H1 (cell line): ENCODE measurements at regions not wholly inside any gene's neighbourhood (a gene's known extent, or its start where the extent isn't known, plus 50 kb on each side); places are given as distances from the start of the nearest gene placed in this dataset.

Experiments used
- CTCF ChIA-PET: fragments of 300-600 bp; sonication (Branson Sonifier 250); formaldehyde crosslinking; loops from one replicate; lab custom pipeline; 2021; ENCODE audit not compliant: partially characterized antibody; lab: Charles Lee
- POLR2A ChIA-PET: fragments of 300-600 bp; sonication (Branson Sonifier 250); formaldehyde crosslinking; loops from one replicate; lab custom pipeline; 2021; ENCODE audit warnings: inconsistent platforms; ENCODE audit not compliant: partially characterized antibody; lab: Charles Lee
- DNase-seq, 2 experiments: peaks; one replicate each; pipeline versions ENCODE4 v3.0.0 to v3.0.0-alpha.2; 2010 to 2022; ENCODE audit warnings: low spot score in 2 of 2, low read depth in 1 of 2, mixed read lengths in 1 of 2
- FAIRE-seq: peaks from 2 replicates; lab custom pipeline; 2011; peaks lifted over from hg19 to GRCh38; lab: Jason Lieb, UNC
- H2AFZ ChIP-seq: 2 replicates; pipeline ENCODE4 v1.8.1; 2012; ENCODE audit warnings: low read length, inconsistent platforms
- H2AK5ac ChIP-seq: 2 replicates; pipeline ENCODE4 v1.6.1; 2013; ENCODE audit warnings: low read depth, low read length
- H2BK120ac ChIP-seq: replicated peaks from 2 replicates; pipeline ENCODE3; 2013; ENCODE audit warnings: low read depth, low read length, inconsistent platforms
- H2BK12ac ChIP-seq: 2 replicates; pipeline ENCODE4 v1.6.1; 2013; ENCODE audit warnings: low read depth, low read length
- H2BK15ac ChIP-seq: 2 replicates; pipeline ENCODE4 v1.6.1; 2013; ENCODE audit warnings: low read length
- H2BK20ac ChIP-seq: 2 replicates; pipeline ENCODE4 v1.6.1; 2013; ENCODE audit warnings: low read length
- H2BK5ac ChIP-seq: 2 replicates; pipeline ENCODE4 v1.6.1; 2013; ENCODE audit warnings: low read depth, low read length
- H3K14ac ChIP-seq: 2 replicates; pipeline ENCODE4 v1.6.1; 2013; ENCODE audit warnings: inconsistent platforms; ENCODE audit not compliant: insufficient read length
- H3K18ac ChIP-seq: 2 replicates; pipeline ENCODE4 v1.6.1; 2013; ENCODE audit warnings: low read length; ENCODE audit errors: extremely low read depth
- H3K23ac ChIP-seq: 2 replicates; pipeline ENCODE4 v1.6.1; 2013; ENCODE audit warnings: inconsistent platforms; ENCODE audit not compliant: insufficient read length
- H3K23me2 ChIP-seq: 2 replicates; pipeline ENCODE4 v1.6.1; 2013; ENCODE audit warnings: low read depth, low read length
- H3K27ac ChIP-seq: 2 replicates; pipeline ENCODE4 v1.6.1; 2011; ENCODE audit warnings: low read depth, low read length, inconsistent platforms
- H3K27me3 ChIP-seq, 4 experiments: replicated peaks in 1 of 4; 1 replicate in 1 of 4; 2 replicates in 3 of 4; pipeline versions ENCODE4 v1.6.1 to v1.8.1; 2011 to 2013; ENCODE audit warnings: low read length in 3 of 4, mild to moderate bottlenecking in 3 of 4, inconsistent platforms in 2 of 4, mixed read lengths in 2 of 4, moderate library complexity in 1 of 4; ENCODE audit not compliant: control insufficient read depth in 3 of 4, insufficient read depth in 3 of 4; ENCODE audit errors: extremely low read depth in 1 of 4
- H3K36me3 ChIP-seq, 4 experiments: 2 replicates each; pipeline versions ENCODE4 v1.6.1 to v1.8.1; 2011 to 2013; ENCODE audit warnings: mild to moderate bottlenecking in 4 of 4, low read length in 3 of 4, moderate library complexity in 2 of 4, control low read depth in 1 of 4, inconsistent platforms in 1 of 4; ENCODE audit not compliant: insufficient read depth in 4 of 4, control insufficient read depth in 2 of 4
- H3K4ac ChIP-seq: replicated peaks from 2 replicates; pipeline ENCODE3; 2013; ENCODE audit warnings: low read length, low read depth, mixed read lengths, inconsistent platforms; ENCODE audit not compliant: insufficient read length
- H3K4me1 ChIP-seq, 4 experiments: replicated peaks in 1 of 4; 1 replicate in 1 of 4; 2 replicates in 3 of 4; pipeline versions ENCODE4 v1.6.1 to v1.8.1; 2011 to 2013; ENCODE audit warnings: low read length in 3 of 4, inconsistent platforms in 2 of 4, mixed read lengths in 1 of 4; ENCODE audit not compliant: insufficient read depth in 4 of 4, control insufficient read depth in 3 of 4
- H3K4me2 ChIP-seq, 2 experiments: 2 replicates each; pipeline versions ENCODE4 v1.6.1 to v1.8.1; 2011 to 2013; ENCODE audit warnings: low read depth in 2 of 2, low read length in 2 of 2, control low read depth in 1 of 2, inconsistent platforms in 1 of 2, mild to moderate bottlenecking in 1 of 2; ENCODE audit not compliant: insufficient read depth in 1 of 2
- H3K4me3 ChIP-seq, 4 experiments: fragments of 200-600, 300-600 bp in 1 of 4; sonication (generic), shearing (Covaris generic), sonication (Bioruptor Twin) in 1 of 4; 2 replicates each; pipeline versions ENCODE4 v1.5.1 to v1.8.1; 2011 to 2016; ENCODE audit warnings: low read length in 4 of 4, low read depth in 3 of 4, control low read depth in 2 of 4, inconsistent platforms in 2 of 4, mild to moderate bottlenecking in 2 of 4, mixed read lengths in 1 of 4, moderate library complexity in 1 of 4; ENCODE audit not compliant: insufficient read depth in 2 of 4; ENCODE audit errors: extremely low read depth in 1 of 4
- H3K56ac ChIP-seq: replicated peaks from 2 replicates; pipeline ENCODE3; 2013; ENCODE audit warnings: low read depth, mild to moderate bottlenecking, mixed read lengths, low read length, inconsistent platforms; ENCODE audit not compliant: insufficient read length
- H3K79me1 ChIP-seq: 2 replicates; pipeline ENCODE4 v1.6.1; 2013; ENCODE audit warnings: low read depth, low read length, control low read depth
- H3K79me2 ChIP-seq, 2 experiments: 2 replicates each; pipeline versions ENCODE4 v1.6.1 to v1.8.1; 2012 to 2013; ENCODE audit warnings: low read length in 2 of 2, mild to moderate bottlenecking in 2 of 2, inconsistent platforms in 1 of 2; ENCODE audit not compliant: insufficient read depth in 2 of 2, control insufficient read depth in 1 of 2
- H3K9ac ChIP-seq, 4 experiments: replicated peaks in 1 of 4; 1 replicate in 1 of 4; 2 replicates in 3 of 4; pipeline versions ENCODE4 v1.6.1 to v1.8.1; 2011 to 2013; ENCODE audit warnings: low read depth in 3 of 4, low read length in 3 of 4, control low read depth in 2 of 4, mild to moderate bottlenecking in 2 of 4, moderate library complexity in 2 of 4, inconsistent platforms in 1 of 4; ENCODE audit errors: extremely low read depth in 1 of 4
- H3K9me3 ChIP-seq, 2 experiments: 2 replicates each; pipeline versions ENCODE4 v1.6.1 to v1.8.1; 2012 to 2013; ENCODE audit warnings: mild to moderate bottlenecking in 2 of 2, moderate library complexity in 2 of 2, control low read depth in 1 of 2, inconsistent platforms in 1 of 2, low read depth in 1 of 2, low read length in 1 of 2, mixed read lengths in 1 of 2; ENCODE audit not compliant: insufficient read depth in 2 of 2
- H4K20me1 ChIP-seq, 2 experiments: replicated peaks in 1 of 2; 2 replicates each; pipeline versions ENCODE3 to v1.8.1; 2011 to 2013; ENCODE audit warnings: inconsistent platforms in 2 of 2, low read length in 2 of 2, mild to moderate bottlenecking in 1 of 2; ENCODE audit not compliant: insufficient read depth in 2 of 2, control insufficient read depth in 1 of 2
- H4K5ac ChIP-seq: 2 replicates; pipeline ENCODE4 v1.6.1; 2013; ENCODE audit warnings: low read length, low read depth, mixed read lengths, inconsistent platforms; ENCODE audit not compliant: insufficient read length
- H4K8ac ChIP-seq: 2 replicates; pipeline ENCODE4 v1.8.0; 2013; ENCODE audit warnings: mild to moderate bottlenecking, moderate library complexity, low read length, inconsistent platforms; ENCODE audit not compliant: insufficient read depth; ENCODE audit errors: extremely low read depth
- H4K91ac ChIP-seq: replicated peaks from 2 replicates; pipeline ENCODE3; 2013; ENCODE audit warnings: low read length, mixed read lengths, inconsistent platforms; ENCODE audit not compliant: insufficient read length
- ATF2 ChIP-seq: IDR thresholded peaks from 2 replicates; pipeline ENCODE4 v1.6.1; 2012; ENCODE audit warnings: low read length, inconsistent platforms
- CHD2 ChIP-seq: IDR thresholded peaks from 2 replicates; pipeline ENCODE4 v1.6.1; 2012; ENCODE audit warnings: low read length, improper control_type of control experiment
- HDAC2 ChIP-seq, 2 experiments: fragments of 300-600 bp in 1 of 2; sonication (generic) in 1 of 2; IDR thresholded peaks; 2 replicates each; pipeline ENCODE4 v1.6.1; 2011 to 2012; ENCODE audit warnings: low read depth in 2 of 2, low read length in 2 of 2, mild to moderate bottlenecking in 2 of 2, moderate library complexity in 2 of 2, borderline replicate concordance in 1 of 2, inconsistent platforms in 1 of 2
- HDAC6 ChIP-seq: IDR thresholded peaks from one replicate; pipeline ENCODE4 v1.7.1; 2012; ENCODE audit warnings: low read depth, mild to moderate bottlenecking, inconsistent platforms, low read length, moderate library complexity
- KDM4A ChIP-seq: IDR thresholded peaks from one replicate; pipeline ENCODE4 v1.7.1; 2012; ENCODE audit warnings: low read depth, mild to moderate bottlenecking, moderate library complexity, low read length, inconsistent platforms; ENCODE audit not compliant: severe bottlenecking
- POLR2A ChIP-seq, 2 experiments: IDR thresholded peaks; 1 replicate in 1 of 2; 2 replicates in 1 of 2; pipeline ENCODE4 v1.6.1; 2011; ENCODE audit warnings: low read depth in 2 of 2, low read length in 2 of 2, mild to moderate bottlenecking in 2 of 2; ENCODE audit errors: control extremely low read depth in 1 of 2
- RBBP5 ChIP-seq: IDR thresholded peaks from 2 replicates; pipeline ENCODE4 v1.7.1; 2012; ENCODE audit warnings: low read depth, mild to moderate bottlenecking, inconsistent platforms, low read length, moderate library complexity, borderline replicate concordance
- RFX5 ChIP-seq: IDR thresholded peaks from 2 replicates; pipeline ENCODE4 v1.6.1; 2011; ENCODE audit warnings: low read depth, low read length, improper control_type of control experiment, borderline replicate concordance
- TAF1 ChIP-seq: IDR thresholded peaks from 2 replicates; pipeline ENCODE4 v1.6.1; 2011; ENCODE audit warnings: mild to moderate bottlenecking, low read depth, low read length
- WGBS, 2 experiments: shearing (Covaris generic) in 1 of 2; methylation state at CpG; one replicate each; pipeline versions ENCODE4 v1.1.6 to v1.1.7; 2013 to 2015; ENCODE audit warnings: low lambda C conversion rate in 2 of 2, mixed read lengths in 2 of 2, inconsistent platforms in 1 of 2, low coverage in 1 of 2, missing lambda C conversion rate in 1 of 2; ENCODE audit not compliant: insufficient replicate concordance in 2 of 2, insufficient coverage in 1 of 2, insufficient read length in 1 of 2; ENCODE audit errors: extremely low coverage in 1 of 2, missing lambda C conversion rate in 1 of 2; 5-methylcytosine and 5-hydroxymethylcytosine counted together
- TF ChIP-seq, protein P1 (sequence below), 3 experiments: IDR thresholded peaks; 1 replicate in 2 of 3; 2 replicates in 1 of 3; pipeline versions ENCODE4 v1.5.1 to v1.6.1; 2011; ENCODE audit warnings: low read length in 3 of 3, mild to moderate bottlenecking in 3 of 3, inconsistent platforms in 2 of 3, low read depth in 1 of 3, moderate library complexity in 1 of 3; ENCODE audit not compliant: insufficient read depth in 1 of 3; ENCODE audit errors: control extremely low read depth in 1 of 3

DNA sequence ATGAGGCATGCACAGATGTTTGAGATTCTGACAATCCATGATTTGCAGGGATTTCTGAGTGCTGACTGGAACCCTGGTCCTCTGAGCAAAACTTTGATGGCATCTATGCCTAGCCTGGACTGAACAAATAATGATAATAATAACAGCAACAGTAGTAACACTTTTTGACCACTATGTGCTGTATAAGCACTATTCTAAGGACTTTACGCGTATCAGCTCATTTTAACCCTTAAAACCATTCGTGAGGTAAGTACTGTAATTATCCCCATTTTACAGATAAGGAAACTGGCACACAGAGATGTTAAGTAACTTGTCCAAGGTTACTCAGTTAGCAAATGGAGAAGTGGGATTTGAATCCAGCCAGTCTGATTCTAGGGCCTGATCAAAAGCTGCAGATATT, 168.4 kb downstream of the C11orf91 start:
- no peak for DNase-seq
- no peak overlapping the region for H2AFZ ChIP-seq
- no peak overlapping the region for H3K27ac ChIP-seq
- H2BK20ac ChIP-seq = no peak overlapping the region
- no peak overlapping the region for H2BK12ac ChIP-seq
- H2BK5ac ChIP-seq = no peak overlapping the region
- no peak overlapping the region for H3K4me2 ChIP-seq
- peaks cover 3 to 10% of the 10 kb centered on the region in 2 experiments; a peak in 1 of 4 replicates for H3K9me3 ChIP-seq
- ChIA-PET CTCF (interaction anchor here (0.6 to 1.7 kb wide), 5 partner anchors 151 to 269 kb away, joined by 4 to 6 read pairs (median 4); no protein-coding TSS in a partner anchor), POLR2A (no interaction called here)
- H3K79me1 ChIP-seq = no peaks in the 10 kb centered on the region
- no peak overlapping the region for H3K56ac ChIP-seq
- H2BK120ac ChIP-seq = no peak overlapping the region
- no peak overlapping the region for H3K14ac ChIP-seq
- H3K9ac ChIP-seq = no peak overlapping the region
- H4K5ac ChIP-seq = no peak overlapping the region
- no peaks in the 10 kb centered on the region for H3K36me3 ChIP-seq
- no peaks in the 10 kb centered on the region for H4K20me1 ChIP-seq
- H3K27me3 ChIP-seq = no peaks in the 10 kb centered on the region
- no peak overlapping the region for H3K18ac ChIP-seq
- WGBS, 2 experiments = 96% methylated on average over 3 of the region's 3 CpGs; no CpG with 5 or more reads in 1 of the 2 experiments
- H3K23ac ChIP-seq = no peak overlapping the region
- no peaks in the 10 kb centered on the region for H3K79me2 ChIP-seq
- H3K4me3 ChIP-seq = no peak overlapping the region
- no peak overlapping the region for H4K8ac ChIP-seq
- H3K4me1 ChIP-seq = no peaks in the 10 kb centered on the region
- H4K91ac ChIP-seq = no peak overlapping the region
- no peak overlapping the region for H2AK5ac ChIP-seq
- H3K4ac ChIP-seq = no peak overlapping the region
- FAIRE-seq = no peak
- H2BK15ac ChIP-seq = no peak overlapping the region
- no peaks in the 10 kb centered on the region for H3K23me2 ChIP-seq
- no peak for TF ChIP-seq HDAC6
- no peak for TF ChIP-seq CHD2
- TF ChIP-seq KDM4A = no peak
- no peak for TF ChIP-seq RFX5
- TF ChIP-seq HDAC2 (IDR thresholded peaks at IDR 0.05; ENCODE audit: borderline replicate concordance in 1 of 2, low read depth in 2 of 2, low read length in 2 of 2) = no peak
- no peak for TF ChIP-seq POLR2A (IDR thresholded peaks at IDR 0.05; ENCODE audit: control extremely low read depth in 1 of 2, low read depth in 2 of 2, low read length in 2 of 2)
- no peak for TF ChIP-seq TAF1
- TF ChIP-seq, protein P1, sequence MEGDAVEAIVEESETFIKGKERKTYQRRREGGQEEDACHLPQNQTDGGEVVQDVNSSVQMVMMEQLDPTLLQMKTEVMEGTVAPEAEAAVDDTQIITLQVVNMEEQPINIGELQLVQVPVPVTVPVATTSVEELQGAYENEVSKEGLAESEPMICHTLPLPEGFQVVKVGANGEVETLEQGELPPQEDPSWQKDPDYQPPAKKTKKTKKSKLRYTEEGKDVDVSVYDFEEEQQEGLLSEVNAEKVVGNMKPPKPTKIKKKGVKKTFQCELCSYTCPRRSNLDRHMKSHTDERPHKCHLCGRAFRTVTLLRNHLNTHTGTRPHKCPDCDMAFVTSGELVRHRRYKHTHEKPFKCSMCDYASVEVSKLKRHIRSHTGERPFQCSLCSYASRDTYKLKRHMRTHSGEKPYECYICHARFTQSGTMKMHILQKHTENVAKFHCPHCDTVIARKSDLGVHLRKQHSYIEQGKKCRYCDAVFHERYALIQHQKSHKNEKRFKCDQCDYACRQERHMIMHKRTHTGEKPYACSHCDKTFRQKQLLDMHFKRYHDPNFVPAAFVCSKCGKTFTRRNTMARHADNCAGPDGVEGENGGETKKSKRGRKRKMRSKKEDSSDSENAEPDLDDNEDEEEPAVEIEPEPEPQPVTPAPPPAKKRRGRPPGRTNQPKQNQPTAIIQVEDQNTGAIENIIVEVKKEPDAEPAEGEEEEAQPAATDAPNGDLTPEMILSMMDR (IDR thresholded peaks at IDR 0.05; ENCODE audit: control extremely low read depth in 1 of 3, insufficient read depth in 1 of 3, low read depth in 1 of 3, low read length in 3 of 3) = peak in 1 of 3 experiments; percentile 11; a peak in 1 of 4 replicates
- no peak for TF ChIP-seq RBBP5
- no peak for TF ChIP-seq ATF2
